CD4-positive, alpha-beta T cell treated with Interferon gamma for 1 hour (primary cell): ENCODE measurements at regions not wholly inside any gene's neighbourhood (a gene's known extent, or its start where the extent isn't known, plus 50 kb on each side); places are given as distances from the start of the nearest gene placed in this dataset.
"Not testable (repeated sequence)": the region's sequence is repeated elsewhere in the genome, so short reads cannot be mapped to it uniquely, and the experiment has no call there.

Experiments used
- DNase-seq: peaks from one replicate; pipeline ENCODE4 v3.0.0-alpha.2; 2020

DNA sequence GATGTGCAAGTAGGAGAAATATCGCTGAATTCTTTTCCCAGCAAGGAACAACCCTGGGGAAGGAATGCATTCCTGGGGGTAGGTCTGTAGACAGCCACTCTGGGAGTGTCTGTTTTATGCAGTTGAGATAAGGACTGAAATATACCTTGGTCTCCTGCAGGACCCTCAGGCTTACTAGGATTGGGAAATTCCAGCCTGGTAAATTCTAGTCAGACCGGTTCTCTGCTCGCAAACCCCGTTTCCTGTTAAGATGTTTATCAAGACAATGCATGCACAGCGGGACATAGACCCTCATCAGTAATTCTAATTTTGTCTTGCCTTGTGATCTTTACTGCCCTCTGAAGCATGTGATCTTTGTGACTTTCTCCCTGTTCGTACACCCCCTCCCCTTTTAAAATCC lies 839.0 kb downstream of the REEP3 start:
- not testable (repeated sequence) for DNase-seq

DNA sequence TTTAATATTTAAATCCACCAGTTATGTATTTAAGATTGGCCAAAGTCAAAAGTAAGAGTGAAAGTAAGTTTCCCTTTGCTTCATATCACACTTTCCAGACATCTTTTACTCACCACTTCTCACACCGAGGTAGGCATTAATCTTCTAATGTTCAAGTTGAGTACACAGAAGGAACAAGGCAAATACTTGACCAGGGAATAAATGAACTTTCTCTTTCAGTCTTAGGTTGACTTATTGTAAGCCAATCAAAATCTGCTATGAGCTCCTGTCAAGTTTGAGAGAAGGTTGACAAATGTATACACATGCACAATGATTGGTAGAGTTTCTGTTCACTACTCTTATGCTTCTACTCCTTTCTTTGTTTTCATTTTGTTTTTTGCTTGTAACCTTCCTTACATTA lies 842.5 kb downstream of the REEP3 start:
- no peak for DNase-seq

- DNase-seq = no peak
These were observed 844.5 kb downstream of the REEP3 start for GRCh38 chr10:64365663-64366062.

DNA sequence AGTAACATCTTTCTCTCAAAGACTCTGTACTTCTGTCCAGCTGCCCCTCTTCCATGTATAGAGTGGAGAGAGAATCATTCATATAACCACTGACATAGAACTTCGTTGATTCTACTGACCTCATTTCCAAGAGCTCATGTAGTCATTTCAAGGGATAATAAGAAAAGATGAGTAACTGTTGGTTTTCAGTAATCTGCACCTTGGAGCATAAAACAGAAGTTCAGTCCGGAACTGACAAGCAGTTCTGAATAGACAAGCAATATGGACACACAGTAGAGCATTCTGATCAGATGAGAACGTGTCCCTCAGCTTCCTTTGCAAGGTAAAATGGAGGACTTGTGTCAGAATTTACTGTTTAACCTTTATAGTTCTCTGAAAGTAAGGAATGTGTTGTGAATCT lies 847.1 kb downstream of the REEP3 start:
- DNase-seq = no peak

DNA sequence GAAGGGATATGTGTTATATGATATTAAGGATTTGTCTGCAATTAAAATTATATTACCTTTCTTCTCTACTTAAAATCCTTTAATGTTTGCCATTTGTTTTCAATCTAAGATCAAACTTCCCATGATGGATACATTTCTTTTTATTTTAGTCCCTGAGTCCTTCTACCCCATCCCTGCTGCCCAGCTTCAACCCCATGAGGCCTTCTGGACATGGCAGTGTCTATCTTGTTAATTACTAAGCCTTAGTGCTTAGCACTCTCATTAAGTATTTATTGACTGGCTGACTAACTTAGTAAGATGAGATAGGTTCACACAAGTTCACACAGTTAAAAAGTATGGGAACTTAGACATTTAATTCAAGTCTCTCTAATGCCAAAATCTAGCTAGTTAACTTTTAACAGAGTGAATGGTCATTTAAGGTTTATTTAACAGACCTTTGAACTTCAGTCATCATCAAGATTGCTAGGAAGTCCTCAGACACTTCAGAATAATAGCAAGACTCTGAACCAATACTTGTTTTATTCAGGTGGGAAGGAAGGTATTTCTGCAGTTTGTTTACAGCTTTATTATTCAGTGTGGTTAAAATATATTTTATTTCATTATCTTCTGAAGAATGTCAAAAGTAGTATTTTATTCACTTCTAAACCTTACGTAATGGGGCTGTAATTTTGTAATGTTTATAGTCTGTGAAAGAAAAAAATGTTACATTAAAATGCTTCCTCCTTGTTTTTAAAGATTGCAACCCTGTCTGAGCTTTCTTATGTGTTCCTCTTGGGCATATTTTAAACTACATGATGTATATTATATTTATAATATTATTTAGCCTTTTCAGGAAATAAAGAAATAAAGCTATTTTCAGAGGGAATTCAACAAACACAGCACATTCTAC lies 848.9 kb downstream of the REEP3 start:
- DNase-seq = no peak

DNA sequence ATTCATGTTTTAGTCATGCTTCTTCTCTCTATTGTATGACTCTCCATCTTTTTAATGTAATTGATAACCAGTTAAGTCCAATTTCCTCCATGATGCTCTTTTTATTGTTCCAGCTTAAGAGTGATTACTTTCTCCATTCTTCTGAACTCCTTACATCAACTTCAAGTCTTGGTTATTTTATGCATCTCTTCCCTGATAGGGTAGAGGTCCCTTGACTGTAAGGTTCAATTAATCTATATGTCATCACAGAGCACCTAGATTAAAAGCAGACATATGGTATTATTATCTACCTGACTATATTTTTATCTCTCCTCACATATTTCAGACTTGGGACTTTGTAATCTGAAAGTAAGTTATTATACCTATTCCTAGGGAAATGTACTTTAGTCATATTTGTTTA lies 853.1 kb downstream of the REEP3 start:
- no peak for DNase-seq

- DNase-seq = no peak
These were observed 855.0 kb downstream of the REEP3 start for GRCh38 chr10:64376167-64376566.

DNA sequence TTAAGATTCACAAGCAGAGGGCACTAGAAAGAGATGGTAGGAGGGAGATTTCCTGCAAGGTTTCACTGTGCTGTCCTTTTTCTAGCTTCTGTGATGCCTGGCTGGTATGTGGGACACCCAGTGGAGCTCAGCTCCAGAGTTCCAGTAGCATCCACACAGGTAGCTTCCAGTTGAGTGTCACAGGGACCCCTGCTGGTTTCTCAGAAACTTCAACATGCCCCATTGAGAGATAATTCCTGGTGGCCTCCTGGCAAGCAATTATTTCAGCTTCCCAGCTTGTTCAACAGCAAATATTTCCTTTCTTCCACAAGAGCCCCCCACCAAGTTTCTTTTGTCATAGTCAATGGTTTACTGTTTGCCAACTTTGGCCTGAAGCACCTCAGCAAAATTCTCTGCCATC lies 858.7 kb downstream of the REEP3 start:
- no peak for DNase-seq

GRCh38 chr10:64385355-64385754 lies 864.2 kb downstream of the REEP3 start:
- DNase-seq = no peak

DNA sequence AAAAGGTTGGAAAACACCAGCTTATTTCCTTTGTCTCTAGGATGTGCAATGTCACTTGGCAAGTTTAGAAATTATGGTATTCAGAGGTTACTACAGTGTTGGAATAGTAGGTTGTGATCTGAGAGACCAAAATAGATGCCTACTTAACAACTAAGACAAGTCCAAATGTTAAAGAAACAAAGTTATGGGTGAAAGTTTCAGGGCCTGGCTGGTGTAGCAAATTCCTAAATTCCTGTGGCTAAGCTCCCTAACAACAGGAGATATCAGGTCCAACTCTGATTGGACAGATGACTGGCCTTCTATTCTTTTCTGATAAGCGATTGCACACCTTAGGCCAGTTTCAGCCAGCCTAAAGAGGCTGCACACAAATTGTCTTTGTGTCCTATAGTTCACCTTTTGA lies 873.5 kb downstream of the REEP3 start:
- no peak for DNase-seq

- DNase-seq = no peak
These were observed 875.0 kb downstream of the REEP3 start for GRCh38 chr10:64396105-64396708.

DNA sequence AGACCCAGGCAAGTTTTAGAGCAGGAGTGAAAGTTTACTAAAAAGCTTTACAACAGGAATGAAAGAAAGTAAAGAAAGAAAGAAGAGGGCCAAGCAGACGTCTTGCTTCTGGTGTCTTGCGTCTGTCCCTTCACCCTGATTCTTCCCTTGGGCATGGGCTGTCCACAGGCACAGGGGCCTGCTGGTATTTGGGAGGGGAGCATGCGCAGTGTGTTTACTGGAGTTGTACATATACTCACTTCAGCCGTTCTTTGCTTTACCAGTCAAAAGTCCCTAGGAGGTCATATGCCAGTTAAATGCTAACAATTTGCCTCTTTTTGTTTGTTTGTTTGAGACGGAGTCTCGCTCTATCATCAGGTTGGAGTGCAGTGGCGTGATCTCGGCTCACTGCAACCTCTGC lies 875.9 kb downstream of the REEP3 start:
- DNase-seq = no peak

DNA sequence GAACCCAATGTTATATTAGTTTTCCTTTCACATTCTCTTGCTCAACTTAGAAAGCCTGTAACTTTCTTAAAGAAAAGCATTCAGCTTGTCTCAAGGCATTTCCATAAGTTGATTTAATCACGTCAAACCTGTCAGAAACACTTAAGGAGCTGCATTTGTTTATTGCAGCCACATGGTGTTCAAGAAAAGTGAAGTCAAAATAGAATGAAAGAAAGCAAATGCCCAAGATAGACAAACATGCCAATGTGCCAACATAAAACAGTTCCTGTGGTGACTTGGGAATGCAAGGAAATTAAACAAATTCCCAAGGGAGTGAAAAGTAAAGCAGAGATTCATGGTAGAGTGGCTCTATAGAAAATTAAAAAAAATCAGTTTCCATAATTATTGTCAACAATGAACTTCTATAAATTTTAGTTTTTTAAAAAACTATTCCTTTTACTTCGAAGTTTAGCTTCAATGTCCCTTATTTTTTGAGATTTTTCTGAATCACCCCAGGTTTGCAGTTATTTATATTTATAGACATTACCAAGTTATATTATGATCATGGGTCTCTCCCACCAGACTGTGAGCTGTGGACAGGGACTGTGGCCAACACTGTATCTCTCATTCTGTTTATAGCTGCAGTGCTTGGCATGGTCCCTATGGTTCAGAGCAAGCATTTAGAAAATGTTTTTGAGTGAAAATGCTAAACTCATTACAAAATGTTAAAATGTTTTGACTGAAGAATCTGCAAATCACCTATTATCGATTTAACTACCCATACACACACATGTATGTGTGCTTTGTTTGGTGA lies 887.4 kb downstream of the REEP3 start:
- no peak for DNase-seq

DNA sequence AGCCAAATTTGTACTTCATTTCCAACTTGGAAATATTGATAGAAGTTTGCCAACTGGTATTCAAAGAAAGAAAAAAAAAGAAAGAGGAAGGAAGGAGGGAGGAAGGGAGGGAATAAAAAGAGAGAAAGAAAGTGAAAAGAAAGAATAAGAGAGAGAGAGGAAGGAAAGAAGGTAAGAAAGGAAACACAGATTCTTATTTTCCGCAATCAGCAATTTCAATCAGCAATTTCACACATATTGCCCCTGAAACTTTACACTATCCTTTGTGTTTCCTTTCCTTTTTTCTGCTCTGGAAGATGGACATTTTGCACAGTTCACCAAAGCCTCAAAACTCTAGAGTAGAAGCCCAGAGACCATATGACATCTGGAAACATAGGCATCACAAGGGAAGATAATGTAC lies 888.1 kb downstream of the REEP3 start:
- no peak for DNase-seq

DNA sequence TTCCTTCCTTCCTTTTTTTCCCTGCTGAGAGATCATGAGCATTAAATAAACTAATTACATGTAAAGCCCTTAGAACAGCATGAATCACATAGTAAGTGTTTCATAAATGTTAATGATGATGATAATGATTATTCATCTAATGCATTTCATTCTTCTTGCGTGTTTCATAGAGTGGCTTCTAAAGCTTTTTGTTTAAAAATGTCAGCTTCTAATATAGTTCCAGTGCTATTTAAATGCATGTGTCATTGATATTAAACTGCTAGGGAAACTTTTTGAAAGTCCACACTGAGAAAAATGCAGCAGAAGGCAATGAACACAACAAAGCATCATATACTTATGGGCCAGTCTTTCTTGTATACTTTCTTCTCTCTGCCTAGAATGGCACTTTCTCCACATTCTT lies 894.8 kb downstream of the REEP3 start:
- no peak for DNase-seq

- no peak for DNase-seq
These were observed 898.3 kb downstream of the REEP3 start for GRCh38 chr10:64419461-64419860.

- no peak for DNase-seq
These were observed 905.5 kb downstream of the REEP3 start for GRCh38 chr10:64426745-64427144.

DNA sequence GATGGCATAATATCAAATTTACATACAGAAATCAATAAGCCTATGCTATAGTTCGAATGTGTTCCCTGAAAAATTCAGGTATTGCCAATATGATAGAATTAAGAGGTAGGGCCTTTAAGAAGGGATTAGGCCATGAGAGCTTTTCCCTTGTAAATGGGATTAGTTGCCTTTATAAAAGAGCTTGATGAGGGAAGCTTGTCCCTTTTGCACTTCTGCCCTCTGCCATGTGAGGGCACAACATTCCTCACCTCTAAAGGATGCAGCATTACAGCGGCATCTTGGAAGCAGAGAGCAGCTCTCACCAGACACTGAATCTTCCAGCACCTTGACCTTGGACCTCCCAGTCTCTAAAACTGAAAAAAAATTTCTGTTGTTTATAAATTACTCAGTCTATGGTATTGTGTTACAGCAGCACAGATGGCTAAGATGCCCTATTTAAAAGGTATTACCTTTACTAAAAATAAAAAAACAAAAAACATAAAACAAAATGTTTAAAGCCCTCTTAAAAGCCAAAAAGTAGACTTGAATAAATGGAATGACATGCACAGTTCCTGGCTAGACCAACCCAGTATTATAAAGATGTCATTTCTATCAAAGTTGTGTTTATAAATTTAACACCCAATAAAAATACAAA lies 909.6 kb downstream of the REEP3 start:
- DNase-seq = no peak

DNA sequence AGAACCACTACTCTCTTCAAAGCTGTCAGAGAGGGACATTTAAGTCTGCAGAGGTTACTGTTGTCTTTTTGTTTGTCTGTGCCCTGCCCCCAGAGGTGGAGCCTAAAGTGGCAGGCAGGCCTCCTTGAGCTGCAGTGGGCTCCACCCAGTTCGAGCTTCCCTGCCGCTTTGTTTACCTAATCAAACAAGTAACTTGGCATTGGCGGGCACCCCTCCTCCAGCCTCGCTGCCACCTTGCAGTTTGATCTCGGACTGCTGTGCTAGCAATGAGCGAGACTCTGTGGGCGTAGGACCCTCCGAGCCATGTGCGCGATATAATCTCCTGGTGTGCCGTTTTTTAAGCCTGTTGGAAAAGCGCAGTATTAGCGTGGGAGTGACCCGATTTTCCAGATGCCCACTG lies 920.7 kb downstream of the REEP3 start:
- DNase-seq = not testable (repeated sequence)

DNA sequence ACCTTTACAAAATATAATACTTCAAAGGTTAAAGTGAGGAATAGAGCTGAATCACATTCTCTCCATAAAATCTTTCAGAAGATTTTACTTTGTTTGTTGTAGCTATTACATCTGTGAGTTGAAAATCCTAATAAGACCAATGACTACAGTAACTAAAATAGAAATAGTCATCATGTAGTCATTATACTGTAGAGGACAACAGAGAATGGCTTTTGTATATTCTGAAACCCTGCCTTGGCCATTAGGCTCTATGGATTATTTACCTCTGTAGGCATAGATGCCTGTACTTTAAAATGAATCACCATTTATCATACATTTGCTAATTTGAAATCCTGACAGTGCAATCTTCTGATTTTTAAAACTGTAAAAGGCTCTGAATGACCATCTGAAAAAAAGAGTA lies 923.0 kb downstream of the REEP3 start:
- no peak for DNase-seq

GRCh38 chr10:64444564-64444963 lies 923.4 kb downstream of the REEP3 start:
- no peak for DNase-seq

- no peak for DNase-seq
These were observed 928.4 kb downstream of the REEP3 start for GRCh38 chr10:64449603-64450002.

GRCh38 chr10:64450312-64450711 lies 929.1 kb downstream of the REEP3 start:
- DNase-seq = no peak
